ENCODE measurements at regions not wholly inside any gene's neighbourhood (a gene's known extent, or its start where the extent isn't known, plus 50 kb on each side); places are given as distances from the start of the nearest gene placed in this dataset.
"Not testable (repeated sequence)": the region's sequence is repeated elsewhere in the genome, so short reads cannot be mapped to it uniquely, and the experiment has no call there.

DNA sequence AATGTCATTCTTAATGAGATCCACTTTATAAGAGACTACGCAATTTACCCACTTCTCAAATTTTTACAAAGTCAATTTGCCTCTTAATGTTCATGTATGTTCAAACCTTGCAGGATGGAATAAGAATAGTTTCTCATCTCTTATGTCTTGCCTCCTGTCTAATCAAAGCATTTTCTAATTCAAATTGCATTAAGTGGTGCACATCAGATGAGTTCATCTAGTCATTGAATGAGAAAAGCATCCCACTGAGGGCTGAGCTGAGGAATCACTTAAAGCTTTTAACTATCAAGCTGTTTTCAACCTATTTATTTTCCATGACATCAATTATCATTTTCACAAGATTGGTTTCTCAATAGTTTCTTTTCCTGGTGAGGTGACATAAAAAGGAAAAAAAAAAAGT is 1964.0 kb downstream of the PCDH7 start:
- intact Hi-C loops (cut with DNase I): no loop called here
- no peak for DNase-seq (ENCODE audit: low spot score)

DNA sequence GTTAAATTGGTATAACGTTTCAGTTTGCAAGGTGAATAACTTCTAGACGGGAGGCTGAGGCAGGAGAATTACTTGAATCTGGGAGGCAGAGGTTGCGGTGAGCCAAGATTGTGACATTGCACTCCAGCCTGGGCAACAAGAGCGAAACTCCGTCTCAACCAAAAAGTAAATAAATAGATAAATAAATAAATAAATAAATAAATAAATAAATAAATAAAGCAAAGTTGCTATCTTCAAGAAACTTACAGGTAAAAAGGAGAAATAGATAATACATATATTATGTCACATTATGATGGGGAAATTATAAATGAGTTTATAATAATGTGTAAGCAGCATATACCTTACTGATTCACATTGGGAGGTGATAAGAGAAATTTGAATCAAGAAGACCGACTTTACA is 1966.0 kb downstream of the PCDH7 start:
- no peak for DNase-seq (ENCODE audit: low spot score)
- intact Hi-C loops (cut with DNase I): no loop called here

DNA sequence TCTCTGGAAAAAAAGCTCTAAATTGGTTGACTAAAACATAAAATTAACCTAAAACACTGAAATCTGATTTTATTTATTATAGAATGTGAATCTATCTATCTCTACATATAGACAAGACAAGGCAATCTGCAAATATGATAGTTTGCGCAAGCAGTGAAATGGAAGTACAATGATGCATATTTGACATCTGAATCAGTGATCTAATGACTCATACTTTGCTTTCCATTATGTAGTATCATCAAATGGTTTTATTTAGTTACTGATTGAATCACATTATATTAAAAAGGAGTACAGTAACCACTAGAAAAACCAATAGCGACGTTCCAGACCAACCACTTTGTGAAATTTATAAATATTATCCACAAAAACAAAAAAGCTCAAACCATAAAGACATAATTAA is 1969.3 kb downstream of the PCDH7 start:
- intact Hi-C loops (cut with DNase I): no loop called here
- no peak for DNase-seq (ENCODE audit: low spot score)

DNA sequence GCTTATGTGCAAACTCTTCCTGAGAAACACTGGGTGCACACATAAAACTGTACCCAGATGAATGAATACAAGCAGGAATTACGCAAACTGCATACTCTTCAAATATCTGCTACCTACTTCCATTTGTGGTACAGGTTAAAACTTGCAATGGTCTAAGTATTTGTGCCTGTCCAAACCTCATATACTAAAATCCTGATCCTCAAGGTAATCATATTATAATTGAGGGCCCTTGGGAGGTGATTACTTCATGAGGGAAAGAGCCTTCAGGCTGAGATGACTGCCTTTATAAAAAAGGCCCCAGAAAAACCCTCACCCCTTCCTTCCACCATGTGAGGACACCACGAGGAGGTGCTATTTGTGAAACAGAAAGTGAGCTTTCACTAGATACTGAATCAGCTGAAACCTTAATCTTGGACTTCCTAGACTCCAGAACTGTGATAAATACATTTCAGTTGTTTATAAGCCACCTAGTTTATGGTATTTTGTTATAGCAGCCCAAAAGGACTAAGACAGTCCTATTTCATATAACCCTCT is 1977.2 kb downstream of the PCDH7 start:
- intact Hi-C loops (cut with DNase I): no loop called here
- DNase-seq (ENCODE audit: low spot score): no peak

DNA sequence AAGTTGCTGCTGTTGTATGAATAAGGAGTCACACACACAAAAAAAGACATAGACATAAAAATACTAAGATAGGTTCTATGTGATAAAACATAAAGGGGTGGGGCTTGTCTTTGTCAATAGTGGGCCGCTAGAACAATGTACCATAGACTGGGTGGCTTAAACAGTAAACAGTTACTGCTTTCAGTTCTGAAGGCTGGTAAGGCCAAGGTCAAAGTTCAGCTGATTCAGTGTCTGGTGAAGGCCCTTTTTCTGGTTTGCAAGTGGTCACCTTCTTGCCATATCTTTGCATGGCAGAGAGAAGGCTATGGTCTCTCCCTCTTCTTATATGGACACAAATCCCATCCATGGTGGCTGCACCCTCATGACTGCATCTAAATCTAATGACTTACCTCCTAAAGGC is 1980.7 kb downstream of the PCDH7 start:
- intact Hi-C loops (cut with DNase I): no loop called here

DNA sequence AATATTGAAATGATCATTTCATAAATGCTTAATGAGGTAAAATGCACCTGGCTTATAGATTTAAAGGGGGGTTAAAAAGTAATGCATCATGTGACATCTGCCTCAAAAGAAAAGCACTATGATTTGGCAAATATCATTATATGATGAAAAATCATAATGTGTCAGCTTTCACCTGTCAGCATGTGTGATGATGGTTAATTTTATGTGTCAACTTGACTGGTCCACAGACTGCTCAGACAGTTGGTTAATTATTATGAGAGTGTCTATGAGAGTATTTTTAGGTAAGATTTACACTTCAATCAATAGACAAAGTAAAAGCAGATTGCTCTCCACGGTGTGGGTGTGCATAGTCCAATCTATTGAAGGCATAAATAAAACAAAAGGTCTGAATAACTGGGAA is 1986.7 kb downstream of the PCDH7 start:
- no peak for DNase-seq (ENCODE audit: low spot score)
- intact Hi-C loops (cut with DNase I): no loop called here

More for the DNA sequence above, 1980.7 kb downstream of the PCDH7 start:
- DNase-seq (ENCODE audit: low spot score): no peak

DNA sequence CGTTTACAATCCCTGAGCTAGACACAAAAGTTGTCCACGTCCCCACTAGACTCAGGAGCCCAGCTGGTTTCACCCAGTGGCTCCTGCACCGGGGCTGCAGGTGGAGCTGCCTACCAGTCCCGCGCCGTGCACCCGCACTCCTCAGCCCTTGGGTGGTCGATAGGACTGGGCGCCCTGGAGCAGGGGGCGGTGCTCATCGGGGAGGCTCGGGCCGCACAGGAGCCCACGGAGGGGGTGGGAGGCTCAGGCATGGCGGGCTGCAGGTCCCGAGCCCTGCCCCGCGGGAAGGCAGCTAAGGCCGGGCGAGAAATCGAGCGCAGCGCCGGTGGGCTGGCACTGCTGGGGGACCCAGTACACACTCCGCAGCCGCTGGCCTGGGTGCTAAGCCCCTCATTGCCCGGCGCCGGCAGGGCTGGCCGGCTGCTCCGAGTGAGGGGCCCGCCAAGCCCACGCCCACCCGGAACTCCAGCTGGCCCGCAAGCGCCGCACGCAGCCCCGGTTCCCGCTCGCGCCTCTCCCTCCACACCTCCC is 1996.0 kb downstream of the PCDH7 start:
- intact Hi-C loops (cut with DNase I); DNase-seq (ENCODE audit: low spot score): not testable (repeated sequence)

DNA sequence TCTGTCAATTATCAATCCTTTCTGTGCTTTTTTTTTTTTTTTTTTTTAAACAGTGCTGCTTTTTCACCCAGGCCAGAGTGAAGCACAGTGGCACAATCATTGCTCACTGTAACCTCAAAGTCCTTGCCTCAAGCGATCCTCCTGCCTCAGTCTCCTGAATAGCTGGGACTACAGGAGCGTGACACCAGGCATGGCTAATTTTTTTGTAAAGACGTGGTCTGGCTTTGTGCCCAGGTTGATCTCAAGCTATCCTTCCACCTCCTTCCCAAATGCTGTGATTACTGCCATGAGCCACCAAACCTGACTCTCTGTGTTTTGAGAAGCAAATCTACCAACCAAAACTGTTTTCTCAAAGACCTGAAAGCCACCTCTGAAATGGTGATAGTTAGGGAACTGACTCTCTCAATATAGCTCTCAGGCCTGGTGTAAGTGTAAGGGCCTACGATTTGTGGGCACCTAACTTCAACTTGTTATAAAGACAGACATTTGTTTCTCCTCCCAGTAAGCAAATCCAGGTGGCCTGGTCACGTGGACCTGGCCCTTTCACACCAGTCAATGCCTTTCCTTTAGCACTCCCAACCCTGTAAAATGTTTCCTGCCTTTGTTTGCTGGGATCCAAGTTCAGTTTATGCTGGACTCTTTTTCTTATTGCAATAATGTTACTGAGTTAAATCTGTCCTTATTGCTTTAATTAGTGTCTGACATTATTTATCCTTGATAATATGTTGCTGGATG is 2015.9 kb downstream of the PCDH7 start:
- DNase-seq (ENCODE audit: low spot score): no peak
- intact Hi-C loops (cut with DNase I): loop anchor here in 1 of 2 donors (2.0 kb wide), 1 partner anchor 59 kb away; no protein-coding TSS in a partner anchor

DNA sequence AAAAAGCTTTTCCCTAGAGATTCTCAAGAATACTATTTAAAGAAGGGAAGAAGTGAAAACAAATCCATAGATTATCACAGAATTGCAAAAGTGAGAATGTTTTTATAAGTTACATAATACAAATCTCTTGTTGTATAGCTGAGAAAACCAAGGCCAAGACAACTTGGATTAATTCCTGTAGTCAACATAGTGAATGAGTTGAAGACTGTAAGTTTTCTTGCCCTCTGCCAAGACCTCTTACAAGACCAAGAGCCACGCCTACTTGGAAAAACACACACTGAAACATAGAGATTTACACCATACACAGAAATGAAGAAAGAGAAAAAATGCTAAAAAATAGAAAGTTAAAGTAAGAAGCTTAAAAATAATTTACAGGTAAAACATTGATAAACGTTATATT is 2024.0 kb downstream of the PCDH7 start:
- no peak for DNase-seq (ENCODE audit: low spot score)
- intact Hi-C loops (cut with DNase I): no loop called here

DNA sequence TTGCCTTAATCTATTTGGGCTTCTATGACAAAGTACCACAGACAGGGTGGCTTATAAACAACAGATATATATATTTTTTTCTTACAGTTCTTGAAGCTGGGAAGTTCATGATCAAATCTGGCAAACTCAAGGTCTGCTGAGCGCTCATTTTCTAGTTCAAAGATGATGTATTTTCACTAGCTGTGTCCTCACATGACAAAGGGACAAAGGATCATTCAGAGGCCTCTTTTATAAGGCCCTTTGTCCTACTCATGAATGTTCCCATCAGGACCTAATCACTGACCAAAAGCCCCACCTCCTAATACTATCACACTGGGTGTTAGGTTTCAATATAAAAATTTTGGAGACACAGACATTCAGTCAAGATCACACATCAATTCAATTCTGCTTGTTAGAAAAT is 2025.2 kb downstream of the PCDH7 start:
- no peak for DNase-seq (ENCODE audit: low spot score)
- intact Hi-C loops (cut with DNase I): no loop called here

DNA sequence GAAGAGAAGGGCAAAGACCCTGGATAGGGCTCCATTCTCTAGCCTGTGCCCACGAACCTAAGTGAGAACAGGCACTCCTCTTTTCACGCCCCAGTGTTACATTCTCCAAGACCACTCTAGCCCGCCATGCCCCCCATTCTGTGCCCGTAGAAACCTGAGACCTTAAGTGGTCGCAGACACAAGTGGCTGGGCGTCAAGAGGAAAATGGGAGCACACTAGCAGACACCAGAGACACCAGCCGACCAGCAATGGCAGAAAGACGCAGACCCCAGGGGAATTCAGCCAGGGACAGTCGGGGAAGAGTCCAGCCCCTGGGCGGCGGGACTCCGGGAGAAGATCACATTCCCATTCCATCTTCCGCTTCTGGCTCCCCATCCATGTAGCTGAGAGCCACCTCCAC is 2027.9 kb downstream of the PCDH7 start:
- DNase-seq (ENCODE audit: low spot score): no peak
- intact Hi-C loops (cut with DNase I): no loop called here

DNA sequence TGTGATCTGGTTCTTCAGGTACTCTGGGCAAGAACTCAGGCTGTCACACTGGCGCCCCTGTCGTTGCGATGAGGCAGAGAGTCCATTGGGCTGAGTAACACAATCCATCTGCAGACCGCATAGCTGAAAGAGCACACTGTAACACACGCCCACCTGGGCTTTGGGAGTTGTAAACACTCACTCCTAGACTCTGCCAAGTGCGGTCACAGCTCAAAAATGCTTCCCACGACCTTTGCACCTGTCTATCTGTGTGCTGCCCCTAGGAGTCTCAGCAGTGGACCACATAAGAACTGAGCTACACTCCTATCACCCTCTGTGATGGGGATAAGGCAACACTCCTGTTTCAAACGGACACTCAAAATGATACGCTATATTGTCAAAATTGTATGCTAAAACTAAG is 2028.3 kb downstream of the PCDH7 start:
- DNase-seq (ENCODE audit: low spot score): no peak
- intact Hi-C loops (cut with DNase I): no loop called here

DNA sequence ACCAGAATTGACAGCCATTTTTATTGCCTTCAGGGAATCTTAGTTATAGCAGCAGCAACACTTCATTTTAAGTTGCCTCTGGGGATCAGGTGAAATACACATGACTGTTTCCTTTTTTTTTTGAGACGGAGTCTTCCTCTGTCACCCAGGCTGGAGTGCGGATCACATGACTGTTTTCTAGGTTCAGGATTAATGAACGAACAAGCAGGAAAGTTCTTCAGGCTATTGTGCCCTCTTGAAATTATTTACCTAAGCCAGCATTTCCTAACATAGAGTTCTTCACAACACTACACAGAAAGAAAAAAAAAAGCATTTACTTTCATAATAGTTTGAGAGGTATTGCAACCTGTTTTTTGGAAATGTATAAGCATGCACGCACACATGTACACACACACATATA is 2032.8 kb downstream of the PCDH7 start:
- no peak for DNase-seq (ENCODE audit: low spot score)
- intact Hi-C loops (cut with DNase I): no loop called here

DNA sequence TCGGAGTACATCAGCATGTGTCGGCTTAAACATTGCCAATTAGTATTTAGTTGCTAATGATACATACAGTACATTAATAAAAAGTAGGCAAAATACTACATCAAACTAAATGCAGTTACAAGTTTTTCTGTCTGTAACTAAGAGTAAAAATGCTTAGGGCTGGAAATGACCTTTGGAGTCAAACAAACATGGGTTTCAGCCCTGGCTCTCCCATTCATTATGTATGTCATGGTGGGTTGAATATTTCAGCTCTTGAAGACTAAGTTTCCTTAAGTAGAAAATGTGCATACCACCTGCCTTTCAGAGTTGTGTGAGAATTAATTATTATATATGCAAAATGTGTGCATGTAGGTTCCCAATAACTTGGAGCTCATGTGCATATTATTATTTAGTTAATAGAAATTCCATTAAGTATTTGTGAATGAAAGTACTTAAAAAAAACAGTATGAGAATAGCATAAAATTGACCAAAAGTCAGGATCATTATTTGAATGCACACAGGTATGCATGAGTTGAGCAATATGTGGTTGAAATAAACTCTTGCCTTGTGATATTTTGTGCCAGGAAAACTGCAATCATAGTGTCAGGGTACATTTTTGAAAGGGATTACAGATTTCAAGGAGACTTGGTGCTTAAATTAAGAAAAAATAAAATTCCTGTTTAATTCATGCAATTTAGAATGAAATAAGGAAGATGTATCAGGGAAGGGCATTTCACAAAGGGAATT is 2048.7 kb downstream of the PCDH7 start:
- intact Hi-C loops (cut with DNase I): no loop called here
- no peak for DNase-seq (ENCODE audit: low spot score)

DNA sequence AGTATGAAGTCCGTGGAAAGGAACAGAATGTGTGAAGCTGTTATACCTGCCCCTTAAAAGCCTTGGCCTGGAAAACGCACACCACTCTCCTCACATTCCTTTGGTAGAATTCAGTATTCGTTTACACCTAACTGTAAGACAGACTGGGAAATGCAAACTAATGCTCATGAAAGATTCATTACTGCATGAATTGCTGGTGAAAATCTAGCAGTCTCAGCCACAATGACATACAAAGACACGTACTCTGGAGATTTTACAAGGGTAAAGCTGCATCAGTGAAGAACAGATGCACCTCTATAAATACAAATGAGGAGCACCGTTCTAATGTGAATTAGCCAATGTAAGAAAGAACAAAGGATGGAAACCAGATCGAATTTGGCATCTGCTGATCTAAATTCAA is 2051.3 kb downstream of the PCDH7 start:
- DNase-seq (ENCODE audit: low spot score): no peak
- intact Hi-C loops (cut with DNase I): no loop called here

DNA sequence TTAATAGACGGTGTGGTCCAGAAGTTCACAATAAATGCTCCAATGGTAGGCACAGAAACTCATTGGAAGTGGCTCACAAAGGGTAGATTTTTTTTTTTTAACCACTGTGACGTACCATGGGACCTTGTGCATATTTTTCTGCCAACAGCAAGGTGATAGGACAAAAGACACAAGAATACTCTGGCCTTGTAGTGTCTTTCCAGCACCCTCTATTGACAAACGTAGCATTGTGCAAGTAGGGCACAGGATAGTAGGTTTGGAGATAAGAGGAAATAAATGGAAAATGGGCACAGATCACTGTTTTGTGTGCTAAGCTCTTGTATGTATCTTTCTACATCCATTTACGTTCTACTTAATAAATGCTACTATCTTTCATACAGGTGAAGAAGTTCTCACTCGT is 2054.9 kb downstream of the PCDH7 start:
- DNase-seq (ENCODE audit: low spot score): no peak
- intact Hi-C loops (cut with DNase I): no loop called here

DNA sequence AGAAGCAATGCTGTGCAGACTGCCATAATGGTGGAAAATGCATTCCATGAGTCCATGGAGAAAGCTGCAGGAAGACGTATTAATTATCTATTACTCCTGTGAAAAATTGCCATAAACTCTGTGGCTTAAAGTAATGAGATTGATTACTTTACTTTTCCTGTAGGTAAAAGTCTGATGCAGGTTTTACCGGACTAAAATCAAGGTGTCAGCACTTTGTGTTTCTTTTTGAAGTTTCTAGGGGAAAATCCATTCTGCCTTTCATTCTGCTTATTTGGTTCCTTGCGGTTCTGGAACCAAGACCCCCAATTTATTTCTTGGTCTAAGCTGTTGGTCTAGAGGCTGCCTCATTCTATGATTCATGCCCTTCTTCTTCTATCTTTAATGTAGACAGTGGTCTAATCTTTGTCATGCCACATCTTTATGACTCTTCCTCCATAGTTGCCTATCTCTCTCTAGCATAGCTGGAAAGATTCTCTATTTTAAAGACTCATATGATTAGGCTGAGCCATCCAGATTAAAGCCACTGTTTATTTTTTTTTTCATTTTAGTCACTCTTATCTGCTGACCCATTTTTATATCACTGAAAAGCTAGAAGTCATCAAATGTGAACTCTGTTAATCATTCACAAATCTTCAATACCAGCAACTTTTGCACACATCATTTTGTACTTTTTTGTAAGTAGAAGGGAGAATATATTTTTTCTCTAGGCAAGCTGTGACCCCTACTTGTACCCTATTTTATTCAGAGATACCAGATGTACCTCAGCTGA is 2056.4 kb downstream of the PCDH7 start:
- intact Hi-C loops (cut with DNase I): no loop called here
- DNase-seq (ENCODE audit: low spot score): no peak

DNA sequence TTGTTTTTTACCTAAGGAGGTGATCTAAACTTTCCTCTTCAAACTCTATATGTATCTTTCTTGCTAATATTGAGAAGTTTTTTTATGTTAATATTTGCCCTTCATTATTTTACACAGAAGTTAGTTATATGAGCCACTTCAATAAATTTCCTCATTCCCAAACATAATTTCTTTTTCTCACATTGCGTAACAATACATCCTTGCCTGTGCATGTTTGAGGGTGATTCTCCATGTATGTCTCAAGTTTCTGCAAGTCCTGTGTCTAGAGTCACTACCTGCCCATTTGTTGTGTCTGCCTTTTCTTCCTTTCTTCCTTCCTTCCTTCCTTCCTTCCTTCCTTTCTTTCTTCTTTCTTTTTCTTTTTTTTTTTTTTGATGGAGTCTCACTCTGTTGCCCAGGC is 2057.9 kb downstream of the PCDH7 start:
- no peak for DNase-seq (ENCODE audit: low spot score)
- intact Hi-C loops (cut with DNase I): no loop called here

DNA sequence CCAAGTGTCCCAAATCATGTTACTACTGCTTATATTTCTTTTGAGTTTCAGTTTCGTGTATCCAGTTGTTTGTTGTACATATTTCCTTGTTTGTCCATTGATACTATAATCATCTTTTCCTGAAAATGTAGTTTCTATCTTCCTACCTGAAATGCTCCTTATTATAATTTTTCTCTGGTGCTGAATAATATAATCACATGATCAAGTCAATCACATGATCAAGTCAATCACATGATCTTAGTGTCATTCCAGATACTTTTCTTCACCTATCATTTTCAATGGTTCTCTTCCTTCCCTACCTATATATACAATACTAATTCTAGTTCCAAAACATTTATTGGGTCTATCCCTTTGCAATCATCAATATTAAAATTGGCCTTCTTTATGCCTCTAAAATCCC is 2058.8 kb downstream of the PCDH7 start:
- DNase-seq (ENCODE audit: low spot score): no peak
- intact Hi-C loops (cut with DNase I): no loop called here

DNA sequence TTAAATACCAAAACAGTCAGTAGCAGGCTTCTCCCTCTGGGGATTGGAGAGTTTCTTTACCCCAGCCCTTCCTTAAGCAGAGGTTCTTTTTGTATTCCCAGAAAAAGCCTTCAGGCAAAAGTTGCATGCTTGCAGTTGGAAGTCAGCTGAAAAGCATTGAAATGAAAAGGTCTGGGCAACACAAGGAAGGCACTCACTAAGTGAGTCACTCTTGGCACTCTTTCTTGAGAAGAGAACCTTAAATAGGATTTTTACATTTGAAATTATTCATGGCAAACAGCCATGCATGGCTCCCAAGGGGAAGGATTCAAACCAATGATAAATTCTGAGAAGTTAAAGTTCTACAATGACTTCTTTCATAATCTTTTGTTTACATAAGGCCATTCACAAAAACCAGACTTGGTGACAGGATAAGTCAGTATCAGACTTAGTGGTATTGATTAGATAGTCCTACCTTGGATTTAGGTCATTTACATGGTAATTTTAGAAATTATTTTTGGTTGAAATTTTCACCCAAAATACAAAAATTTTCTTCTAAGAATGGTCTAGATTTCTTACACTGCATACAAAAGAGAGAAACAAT is 2068.9 kb downstream of the PCDH7 start:
- no peak for DNase-seq (ENCODE audit: low spot score)
- intact Hi-C loops (cut with DNase I): no loop called here
